ENCODE measurements at regions not wholly inside any gene's neighbourhood (a gene's known extent, or its start where the extent isn't known, plus 50 kb on each side); places are given as distances from the start of the nearest gene placed in this dataset.
"Not testable (repeated sequence)": the region's sequence is repeated elsewhere in the genome, so short reads cannot be mapped to it uniquely, and the experiment has no call there.

DNA sequence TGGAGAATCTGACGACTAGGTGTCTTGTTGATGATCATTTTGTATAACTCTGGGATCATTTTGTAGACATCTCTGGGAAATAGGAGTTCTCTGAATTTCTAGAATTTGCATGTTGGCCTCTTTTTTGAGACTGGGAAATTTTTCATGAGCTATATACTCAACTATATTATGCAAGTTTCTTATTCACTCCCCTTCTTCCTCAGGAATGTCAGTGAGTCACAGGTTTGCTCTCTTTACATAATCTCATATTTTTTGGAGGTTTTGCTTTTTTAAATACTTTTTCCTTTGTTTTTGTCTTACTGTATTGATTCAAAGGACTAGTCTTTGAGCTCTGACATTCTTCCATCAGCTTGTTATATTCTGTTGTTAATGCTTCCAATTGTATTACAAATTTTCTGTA is 1324.2 kb downstream of the TECRL start:
- DNase-seq, result no peak

- no peak for DNase-seq
Measured at GRCh38 chr4:63080934-63081333, 1328.3 kb downstream of the TECRL start.

DNA sequence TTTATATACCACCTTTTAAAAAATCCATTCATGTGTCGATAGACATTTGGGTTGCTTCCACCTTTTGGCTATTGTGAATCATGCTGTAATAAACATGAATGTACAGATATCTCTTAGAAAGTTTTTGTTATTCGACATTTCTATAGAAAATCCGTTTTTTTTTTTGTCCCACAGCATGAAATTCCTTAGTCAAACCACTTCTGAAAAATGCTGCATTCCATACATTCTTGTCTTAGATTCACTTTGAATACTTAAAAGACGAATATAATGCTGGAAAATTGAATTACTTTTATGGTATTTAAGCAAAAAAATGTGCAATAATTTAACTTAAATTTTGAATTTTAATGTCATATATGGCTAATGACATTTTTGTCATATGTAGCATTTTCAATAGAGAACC is 1345.5 kb downstream of the TECRL start:
- DNase-seq, result no peak

DNA sequence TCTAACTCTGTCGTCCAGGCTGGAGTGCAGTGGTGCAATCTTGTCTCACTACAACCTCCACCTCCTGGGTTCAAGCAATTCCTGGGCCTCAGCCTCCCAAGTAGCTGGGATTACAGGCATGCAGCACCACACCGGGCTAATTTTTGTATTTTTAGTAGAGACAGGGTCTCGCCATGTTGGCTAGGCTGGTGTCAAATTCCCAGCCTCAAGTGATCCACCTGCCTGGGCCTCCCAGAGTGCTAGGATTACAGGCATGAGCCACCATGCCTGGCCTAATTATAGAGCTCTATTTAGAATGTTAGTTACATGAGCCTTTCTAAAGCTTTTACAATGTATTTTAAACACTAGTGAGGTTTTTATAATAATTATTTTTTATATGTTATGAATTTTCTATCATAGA is 1346.4 kb downstream of the TECRL start:
- not testable (repeated sequence) for DNase-seq

- no peak for DNase-seq
Measured at GRCh38 chr4:63049726-63050125, 1359.5 kb downstream of the TECRL start.

DNA sequence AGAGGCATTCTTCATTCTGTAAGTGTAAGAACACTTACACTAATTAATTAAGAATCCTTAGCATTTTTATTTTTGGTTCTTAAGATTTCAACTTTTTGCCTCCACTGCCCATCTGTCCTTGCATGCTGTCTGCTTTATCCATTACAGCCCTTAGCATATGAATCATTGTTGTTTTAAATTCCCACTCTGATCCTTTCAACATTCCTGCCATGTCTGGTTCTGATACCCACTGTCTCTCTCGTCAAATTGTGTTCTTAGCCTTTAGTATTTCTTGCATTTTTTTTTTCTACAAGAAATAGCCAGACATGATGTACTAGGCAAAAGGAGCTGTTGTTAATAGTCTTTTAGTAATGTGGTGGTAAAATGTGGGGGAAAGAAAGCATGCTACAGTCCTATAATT is 1360.0 kb downstream of the TECRL start:
- DNase-seq, result no peak

DNA sequence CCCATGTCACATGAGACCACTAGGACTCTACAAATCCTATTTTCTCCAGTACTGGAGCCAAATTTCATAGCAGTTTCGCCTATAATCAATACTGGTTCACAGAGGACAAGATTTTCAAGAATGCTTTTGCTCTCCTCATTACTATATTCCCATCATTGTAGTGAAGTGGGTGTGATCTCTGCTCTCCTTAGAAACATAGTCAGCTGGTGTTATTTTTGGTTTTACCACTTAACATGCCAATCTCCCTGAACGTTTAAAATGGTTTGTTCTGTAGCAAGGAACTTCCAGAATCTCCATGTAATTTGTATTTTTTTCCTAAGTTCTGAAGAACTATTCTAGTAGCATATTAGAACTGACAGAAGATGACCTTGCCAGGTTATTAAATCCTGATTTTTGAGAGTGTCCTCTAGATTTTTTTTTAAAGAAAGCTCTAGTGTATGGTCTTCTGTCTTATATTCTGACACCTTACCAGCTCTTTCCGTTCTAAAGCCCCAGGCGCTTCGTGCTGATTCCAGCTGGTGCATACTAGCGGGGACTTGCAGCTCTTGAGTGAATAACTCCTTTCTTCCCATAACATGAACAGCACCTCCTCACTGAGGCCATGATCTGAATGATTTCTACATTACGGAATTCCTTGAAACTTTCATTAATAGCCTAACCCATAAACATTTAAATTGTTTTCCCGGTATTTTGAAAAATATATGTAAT is 1372.9 kb downstream of the TECRL start:
- no peak for DNase-seq

- no peak for DNase-seq
Measured at GRCh38 chr4:63029380-63029779, 1379.9 kb downstream of the TECRL start.

- no peak for DNase-seq
Measured at GRCh38 chr4:63020661-63021060, 1388.6 kb downstream of the TECRL start.

- DNase-seq, result no peak
Measured at GRCh38 chr4:63017300-63017699, 1392.0 kb downstream of the TECRL start.

- no peak for DNase-seq
Measured at GRCh38 chr4:62970846-62971245, 1438.4 kb downstream of the TECRL start.

DNA sequence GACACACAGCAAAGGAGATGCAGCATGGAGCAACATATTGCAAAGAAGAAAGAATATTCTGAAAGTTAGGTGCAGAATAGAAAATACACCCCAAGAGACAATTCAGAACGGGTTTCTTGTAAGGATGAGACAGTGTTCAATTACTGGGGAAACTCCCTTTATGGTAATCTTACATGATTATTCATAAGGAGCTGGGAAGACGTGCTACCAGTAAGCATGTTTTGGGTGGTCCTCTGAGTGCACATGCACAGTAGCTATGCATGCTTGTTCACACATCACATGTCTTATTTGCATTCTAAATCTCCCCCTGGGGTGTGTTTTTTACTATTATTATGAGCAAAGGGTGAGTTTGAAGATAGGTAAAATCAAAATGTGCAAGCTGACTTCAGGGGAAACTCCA is 1448.8 kb downstream of the TECRL start:
- DNase-seq, result no peak

DNA sequence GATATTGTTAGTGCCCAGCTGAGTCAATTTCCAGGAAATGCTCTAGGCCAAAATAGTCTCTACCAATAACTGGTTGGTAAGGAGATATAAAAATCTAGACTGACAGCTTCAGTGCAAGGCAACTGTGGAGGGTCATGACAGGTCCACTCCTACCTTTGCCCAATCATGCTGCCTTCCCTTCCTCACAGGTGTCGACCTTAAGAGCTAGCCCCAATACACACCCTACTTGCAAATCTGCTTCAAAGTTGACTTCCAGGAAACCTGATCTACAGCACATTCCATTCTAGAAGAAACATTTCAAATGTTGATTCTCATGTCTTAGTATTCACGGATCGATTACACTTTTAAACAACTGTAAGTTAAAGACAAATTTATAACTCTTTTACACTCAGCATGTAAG is 1455.5 kb downstream of the TECRL start:
- DNase-seq, result no peak

- no peak for DNase-seq
Measured at GRCh38 chr4:62952366-62952765, 1456.9 kb downstream of the TECRL start.

- DNase-seq, result no peak
Measured at GRCh38 chr4:62948108-62948507, 1461.1 kb downstream of the TECRL start.

DNA sequence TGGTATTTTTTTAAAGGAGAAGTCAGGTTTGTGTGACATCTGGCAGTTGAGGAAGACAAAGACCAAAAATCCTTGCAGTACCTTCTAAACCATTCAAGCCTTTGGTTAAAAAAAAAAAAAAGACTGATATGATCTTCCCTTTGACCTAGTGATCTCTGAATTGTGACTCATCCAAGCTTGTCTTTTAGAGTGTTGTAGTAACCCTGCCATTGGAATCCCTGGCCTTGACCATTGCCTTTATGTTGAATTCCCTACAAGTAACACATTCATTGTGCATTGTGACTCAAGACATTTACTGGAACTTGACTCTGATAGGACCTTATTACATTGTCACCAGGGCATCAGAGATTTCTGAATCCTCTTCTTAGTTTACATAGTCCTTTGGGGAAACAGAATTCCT is 1469.0 kb downstream of the TECRL start:
- no peak for DNase-seq

DNA sequence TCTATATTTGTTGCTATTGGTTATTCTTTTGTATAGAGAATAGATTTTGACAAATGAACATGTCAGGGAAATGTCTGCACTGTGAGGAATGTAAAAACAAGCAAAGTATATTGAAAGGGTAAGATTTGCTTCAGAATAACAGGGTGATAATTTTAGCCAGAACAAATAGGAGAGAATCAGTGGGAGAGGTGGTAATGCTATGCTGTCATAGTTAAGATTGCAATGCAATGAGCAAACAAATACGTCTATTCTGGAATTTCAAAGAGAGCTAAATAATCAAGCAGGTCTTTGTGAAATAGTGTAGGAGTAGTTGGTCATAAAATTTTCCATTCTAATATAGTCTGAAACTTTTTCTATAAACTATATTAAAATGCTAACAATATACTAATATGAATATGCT is 1478.4 kb downstream of the TECRL start:
- DNase-seq, result no peak

DNA sequence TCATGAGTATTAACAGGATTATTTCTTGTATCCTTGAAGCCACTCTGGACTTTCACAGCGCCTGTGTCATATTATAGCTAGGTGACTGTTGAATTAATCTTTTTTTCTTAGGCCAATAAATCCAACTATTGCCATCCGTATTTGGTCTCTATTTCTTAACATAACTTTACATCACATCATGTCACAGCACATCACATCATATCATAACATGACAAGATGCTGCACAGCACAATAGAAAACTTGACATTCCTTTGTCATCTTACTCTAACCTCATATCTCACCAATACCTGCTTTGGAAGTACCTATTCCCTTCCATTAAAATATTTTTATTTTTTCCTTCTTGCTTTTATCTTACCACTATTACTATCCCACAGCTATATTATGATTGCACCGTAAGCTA is 1480.8 kb downstream of the TECRL start:
- DNase-seq, result no peak

GRCh38 chr4:62927574-62927973 is 1481.7 kb downstream of the TECRL start:
- no peak for DNase-seq

GRCh38 chr4:62923783-62924182 is 1485.5 kb downstream of the TECRL start:
- no peak for DNase-seq

DNA sequence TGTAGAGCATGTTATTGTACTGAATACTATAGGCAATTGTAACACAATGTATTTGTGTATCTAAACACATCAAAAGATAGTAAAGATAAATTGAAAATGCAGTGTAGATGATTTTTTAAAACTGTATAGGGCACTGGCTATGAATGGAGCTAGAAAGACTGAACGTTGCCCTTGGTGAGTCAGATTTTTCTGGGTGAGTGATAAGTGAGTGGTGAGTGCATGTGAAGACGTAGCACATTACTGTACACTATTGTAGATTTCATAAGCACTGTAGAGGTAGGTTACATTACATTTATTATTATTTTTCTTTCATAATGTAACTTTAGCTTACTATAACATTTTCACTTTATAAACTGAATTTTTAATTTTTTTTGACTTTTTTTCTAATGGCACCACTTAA is 1491.6 kb downstream of the TECRL start:
- no peak for DNase-seq

DNA sequence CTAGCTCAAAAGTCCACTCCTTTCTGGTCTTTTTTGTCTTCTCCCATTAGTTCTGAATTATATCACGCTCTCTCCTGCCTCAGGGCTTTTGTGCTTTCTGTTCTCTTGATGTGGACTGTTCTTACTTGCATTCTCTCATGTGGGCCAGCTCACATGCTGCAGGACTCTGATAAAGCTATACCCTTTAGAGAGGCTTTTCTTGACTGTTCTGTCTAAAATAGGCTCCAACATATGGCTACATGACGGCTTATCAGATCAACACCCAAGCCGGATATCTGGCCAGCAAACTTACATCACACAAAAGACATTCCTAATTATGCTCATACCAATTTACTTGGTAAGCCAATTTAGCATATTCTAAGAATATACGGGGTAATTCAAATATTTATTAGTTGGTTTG is 1494.5 kb downstream of the TECRL start:
- DNase-seq, result no peak

DNA sequence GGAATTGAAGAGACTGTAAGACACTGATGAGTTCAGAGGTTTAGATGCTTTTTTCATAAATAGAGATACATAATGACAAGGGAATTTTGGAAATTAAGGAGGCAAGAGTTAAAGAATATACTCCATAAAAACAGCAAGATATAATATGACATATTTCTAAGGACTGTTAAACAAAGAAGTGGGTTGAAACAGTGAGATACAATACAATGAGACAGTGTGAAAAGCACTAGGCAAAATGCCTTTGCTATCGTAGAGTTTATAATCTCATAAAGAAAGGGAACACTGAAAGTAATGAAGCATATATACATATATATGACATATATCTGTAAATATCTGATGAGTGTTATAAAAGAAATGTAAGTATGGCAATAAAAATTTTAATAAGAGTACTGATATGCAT is 1496.2 kb downstream of the TECRL start:
- no peak for DNase-seq

GRCh38 chr4:62912531-62912930 is 1496.7 kb downstream of the TECRL start:
- DNase-seq, result peak in 1 of 58 donors; percentile 3

All from anterior cingulate cortex (tissue), 58 donors.